Lung (tissue), 11 donors: ENCODE measurements at regions not wholly inside any gene's neighbourhood (a gene's known extent, or its start where the extent isn't known, plus 50 kb on each side); places are given as distances from the start of the nearest gene placed in this dataset.

Experiments
- ATAC-seq: fragments of 200-7000 bp; cut with Tn5 transposase; one replicate; pipeline ENCODE4 v1.9.1; 2020; ENCODE audit warnings: moderate number of reproducible peaks; ENCODE audit not compliant: insufficient read depth, low FRiP score
- DNase-seq, 3 donors: peaks; one replicate each; pipeline ENCODE4 v3.0.0-alpha.2; 2013 to 2017
- H3K27ac ChIP-seq, 2 donors: one replicate each; pipeline ENCODE4 v1.5.1; 2013; ENCODE audit warnings: mild to moderate bottlenecking in 2 of 2, moderate library complexity in 2 of 2, control low read depth in 1 of 2, inconsistent platforms in 1 of 2, low read depth in 1 of 2, low read length in 1 of 2
- H3K27me3 ChIP-seq, 3 donors: one replicate each; pipeline ENCODE4 v1.5.1; 2013; ENCODE audit warnings: low read length in 2 of 3; ENCODE audit not compliant: control insufficient read depth in 3 of 3, insufficient read depth in 3 of 3
- H3K36me3 ChIP-seq, 4 donors: one replicate each; pipeline ENCODE4 v1.5.1; 2013; ENCODE audit warnings: low read length in 4 of 4, mild to moderate bottlenecking in 1 of 4, moderate library complexity in 1 of 4; ENCODE audit not compliant: control insufficient read depth in 4 of 4, insufficient read depth in 4 of 4
- H3K4me1 ChIP-seq, 5 donors: one replicate each; pipeline ENCODE4 v1.5.1; 2013; ENCODE audit warnings: low read length in 5 of 5, mild to moderate bottlenecking in 2 of 5, moderate library complexity in 1 of 5; ENCODE audit not compliant: control insufficient read depth in 5 of 5, insufficient read depth in 5 of 5
- H3K4me3 ChIP-seq: one replicate; pipeline ENCODE4 v1.5.1; 2013; ENCODE audit warnings: mild to moderate bottlenecking, control low read depth, moderate library complexity
- H3K9ac ChIP-seq, 2 donors: one replicate each; pipeline ENCODE4 v1.5.1; 2013; ENCODE audit warnings: low read length in 2 of 2, control low read depth in 1 of 2; ENCODE audit not compliant: insufficient read depth in 1 of 2
- H3K9me3 ChIP-seq, 4 donors: one replicate each; pipeline ENCODE4 v1.5.1; 2013; ENCODE audit warnings: low read length in 3 of 4, mild to moderate bottlenecking in 1 of 4, moderate library complexity in 1 of 4; ENCODE audit not compliant: control insufficient read depth in 4 of 4, insufficient read depth in 3 of 4
- WGBS, 2 donors: extraction: QIAGEN DNeasy Blood & Tissue Kit; methylation state at CpG; one replicate each; pipeline ENCODE4 v1.1.7; 2013; 5-methylcytosine and 5-hydroxymethylcytosine counted together
- TF ChIP-seq, protein P1 (sequence below): IDR thresholded peaks from 2 replicates; pipeline ENCODE4 v1.5.1; 2012; ENCODE audit warnings: mild to moderate bottlenecking; ENCODE audit errors: control extremely low read depth, extremely low read depth
- donor health status: control.
- donor health status: control.
- donor health status: Bipolar disorder and iron deficiency.
- donor health status: healthy.
- donor health status: DM: yes; HTN: yes; CAD: no.

DNA sequence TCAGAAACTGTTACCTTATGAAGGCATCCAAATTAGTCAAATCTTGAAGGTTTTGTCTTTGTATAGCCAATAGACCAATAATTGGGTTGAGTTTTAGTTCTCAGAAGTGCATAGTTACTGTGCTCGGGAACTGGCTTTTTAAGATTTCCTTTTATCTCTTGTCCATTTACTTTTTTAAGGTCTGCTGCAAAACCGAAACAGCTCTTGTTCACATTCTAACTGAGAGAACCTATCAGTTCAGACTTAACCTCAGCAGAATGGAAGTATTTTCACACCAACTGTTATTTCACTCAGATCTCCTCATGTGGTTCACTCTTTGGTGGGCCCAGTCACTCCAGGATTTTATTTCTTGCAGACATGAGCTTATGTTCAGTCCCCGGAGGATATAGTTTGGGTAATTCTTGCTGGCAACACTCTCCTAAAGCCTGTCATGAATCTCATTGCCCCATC lies 55.5 kb downstream of the TPBG start:
- Histone ChIP-seq H3K4me1 (no peaks in the 10 kb centered on the region), H3K9ac (no peak overlapping the region), H3K36me3 (no peaks in the 10 kb centered on the region), H3K27me3 (no peaks in the 10 kb centered on the region), H3K27ac (no peak overlapping the region), H3K4me3 (no peak overlapping the region), H3K9me3 (no peaks in the 10 kb centered on the region)
- WGBS, 2 donors: 86 to 87% methylated on average over 3 of the region's 3 CpGs
- TF ChIP-seq, protein P1, sequence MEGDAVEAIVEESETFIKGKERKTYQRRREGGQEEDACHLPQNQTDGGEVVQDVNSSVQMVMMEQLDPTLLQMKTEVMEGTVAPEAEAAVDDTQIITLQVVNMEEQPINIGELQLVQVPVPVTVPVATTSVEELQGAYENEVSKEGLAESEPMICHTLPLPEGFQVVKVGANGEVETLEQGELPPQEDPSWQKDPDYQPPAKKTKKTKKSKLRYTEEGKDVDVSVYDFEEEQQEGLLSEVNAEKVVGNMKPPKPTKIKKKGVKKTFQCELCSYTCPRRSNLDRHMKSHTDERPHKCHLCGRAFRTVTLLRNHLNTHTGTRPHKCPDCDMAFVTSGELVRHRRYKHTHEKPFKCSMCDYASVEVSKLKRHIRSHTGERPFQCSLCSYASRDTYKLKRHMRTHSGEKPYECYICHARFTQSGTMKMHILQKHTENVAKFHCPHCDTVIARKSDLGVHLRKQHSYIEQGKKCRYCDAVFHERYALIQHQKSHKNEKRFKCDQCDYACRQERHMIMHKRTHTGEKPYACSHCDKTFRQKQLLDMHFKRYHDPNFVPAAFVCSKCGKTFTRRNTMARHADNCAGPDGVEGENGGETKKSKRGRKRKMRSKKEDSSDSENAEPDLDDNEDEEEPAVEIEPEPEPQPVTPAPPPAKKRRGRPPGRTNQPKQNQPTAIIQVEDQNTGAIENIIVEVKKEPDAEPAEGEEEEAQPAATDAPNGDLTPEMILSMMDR: no peak
- DNase-seq (no peak), ATAC-seq (no peak)

DNA sequence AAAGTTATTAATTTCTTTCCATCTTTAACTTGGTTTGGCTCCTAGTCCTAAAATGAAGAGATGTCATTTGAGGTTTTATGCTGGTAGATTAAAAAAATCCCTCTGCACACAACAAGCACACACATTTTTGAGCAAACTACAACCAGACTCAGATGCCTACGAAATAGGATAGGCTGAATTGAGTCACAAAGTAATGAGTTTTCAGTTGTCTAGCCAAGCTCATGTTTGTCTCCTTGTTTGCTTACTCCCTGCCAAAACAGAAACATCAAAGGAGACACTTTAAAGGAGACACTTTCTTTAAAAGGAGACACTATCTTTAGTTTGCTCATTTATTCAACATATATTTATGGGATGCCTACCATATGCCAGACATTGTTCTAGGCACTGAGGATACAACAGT lies 56.2 kb downstream of the TPBG start:
- H3K36me3 ChIP-seq: no peaks in the 10 kb centered on the region
- no peak overlapping the region for H3K27ac ChIP-seq
- peak in 1 of 3 donors; percentile 2 for DNase-seq
- TF ChIP-seq, protein P1: no peak
- no peak overlapping the region for H3K4me3 ChIP-seq
- H3K27me3 ChIP-seq: no peaks in the 10 kb centered on the region
- no peaks in the 10 kb centered on the region for H3K4me1 ChIP-seq
- ATAC-seq: no peak
- H3K9me3 ChIP-seq: no peaks in the 10 kb centered on the region
- no peak overlapping the region for H3K9ac ChIP-seq
- WGBS, 2 donors: 68 to 79% methylated on average over 1 of the region's 1 CpG

DNA sequence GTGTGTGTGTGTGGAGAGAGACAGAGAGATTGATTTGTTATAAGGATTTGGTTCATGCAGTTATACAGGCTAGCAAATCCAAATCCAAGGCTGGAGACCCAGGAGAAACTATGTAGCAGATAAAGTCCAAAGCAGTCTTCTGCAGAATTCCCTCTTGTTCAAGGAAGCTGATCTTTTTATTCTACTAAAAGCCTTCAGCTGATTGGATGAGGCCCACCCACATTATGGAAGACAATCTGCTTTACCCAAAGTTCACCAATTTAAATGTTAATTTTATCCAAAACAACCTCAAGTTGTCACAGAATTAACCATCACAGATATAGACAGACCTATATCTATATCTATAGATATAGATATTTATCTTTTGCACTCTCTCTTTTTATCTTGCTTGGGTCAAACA lies 67.0 kb downstream of the TPBG start:
- Histone ChIP-seq H3K36me3 (no peaks in the 10 kb centered on the region), H3K9ac (no peak overlapping the region), H3K27ac (no peak overlapping the region), H3K27me3 (no peaks in the 10 kb centered on the region), H3K4me3 (no peak overlapping the region), H3K4me1 (no peaks in the 10 kb centered on the region), H3K9me3 (peaks cover 0 to 2% (median 0%) of the 10 kb centered on the region in 4 donors)
- TF ChIP-seq, protein P1: no peak
- no peak for DNase-seq
- no peak for ATAC-seq

DNA sequence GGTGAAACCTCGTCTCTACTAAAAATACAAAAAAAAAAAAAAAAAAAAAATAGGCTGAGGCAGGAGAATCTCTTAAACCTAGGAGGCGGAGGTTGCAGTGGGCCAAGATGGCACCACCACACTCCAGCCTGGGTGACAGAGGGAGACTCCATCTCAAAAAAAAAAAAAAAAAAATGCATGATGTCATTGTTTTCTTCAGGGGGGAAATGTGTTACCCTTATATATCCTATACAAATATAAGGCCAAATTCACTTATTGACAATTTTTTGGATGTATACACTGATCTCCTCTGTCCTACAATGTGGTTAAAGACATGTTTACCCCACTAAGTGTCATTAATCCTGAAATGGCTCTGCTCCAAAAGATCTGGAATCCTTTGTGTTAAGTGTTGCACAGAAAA lies 73.1 kb downstream of the TPBG start:
- H3K36me3 ChIP-seq: no peaks in the 10 kb centered on the region
- 84 to 88% methylated on average over 2 of the region's 2 CpGs for WGBS, 2 donors

More for the DNA sequence above, 73.1 kb downstream of the TPBG start:
- no peak overlapping the region for H3K9ac ChIP-seq
- no peaks in the 10 kb centered on the region for H3K27me3 ChIP-seq
- H3K9me3 ChIP-seq: peaks cover 0 to 4% (median 0%) of the 10 kb centered on the region in 4 donors
- TF ChIP-seq, protein P1: no peak
- no peak for DNase-seq
- H3K4me1 ChIP-seq: no peaks in the 10 kb centered on the region
- H3K27ac ChIP-seq: no peak overlapping the region
- ATAC-seq: no peak
- H3K4me3 ChIP-seq: no peak overlapping the region
